ENCODE measurements at regions not wholly inside any gene's neighbourhood (a gene's known extent, or its start where the extent isn't known, plus 50 kb on each side); places are given as distances from the start of the nearest gene placed in this dataset.

DNA sequence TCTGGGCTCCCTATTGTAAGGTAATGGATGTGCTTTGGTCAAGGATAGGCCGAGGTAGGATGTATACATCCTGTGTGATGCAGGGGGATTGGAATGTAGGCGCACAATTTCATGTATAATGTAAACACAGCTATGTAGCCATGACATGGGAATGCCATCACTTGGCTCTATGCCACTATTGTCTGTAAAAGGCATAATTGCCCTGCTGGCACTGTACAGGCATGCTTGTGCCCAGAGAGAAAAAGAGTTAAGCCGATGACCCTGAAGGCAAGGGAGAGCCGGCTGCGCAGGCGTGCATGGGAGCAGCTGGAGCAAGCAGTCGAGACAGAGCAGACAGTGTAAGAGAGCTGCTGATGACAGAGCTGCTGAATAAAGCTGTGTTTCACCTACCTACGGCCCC lies 212.5 kb upstream of the CPHXL start:
- no peak for TF ChIP-seq EZH2 (IDR thresholded peaks at IDR 0.05; ENCODE audit: borderline replicate concordance, insufficient read depth, low read depth, low read length, poor library complexity, severe bottlenecking)
- TF ChIP-seq, protein P1, sequence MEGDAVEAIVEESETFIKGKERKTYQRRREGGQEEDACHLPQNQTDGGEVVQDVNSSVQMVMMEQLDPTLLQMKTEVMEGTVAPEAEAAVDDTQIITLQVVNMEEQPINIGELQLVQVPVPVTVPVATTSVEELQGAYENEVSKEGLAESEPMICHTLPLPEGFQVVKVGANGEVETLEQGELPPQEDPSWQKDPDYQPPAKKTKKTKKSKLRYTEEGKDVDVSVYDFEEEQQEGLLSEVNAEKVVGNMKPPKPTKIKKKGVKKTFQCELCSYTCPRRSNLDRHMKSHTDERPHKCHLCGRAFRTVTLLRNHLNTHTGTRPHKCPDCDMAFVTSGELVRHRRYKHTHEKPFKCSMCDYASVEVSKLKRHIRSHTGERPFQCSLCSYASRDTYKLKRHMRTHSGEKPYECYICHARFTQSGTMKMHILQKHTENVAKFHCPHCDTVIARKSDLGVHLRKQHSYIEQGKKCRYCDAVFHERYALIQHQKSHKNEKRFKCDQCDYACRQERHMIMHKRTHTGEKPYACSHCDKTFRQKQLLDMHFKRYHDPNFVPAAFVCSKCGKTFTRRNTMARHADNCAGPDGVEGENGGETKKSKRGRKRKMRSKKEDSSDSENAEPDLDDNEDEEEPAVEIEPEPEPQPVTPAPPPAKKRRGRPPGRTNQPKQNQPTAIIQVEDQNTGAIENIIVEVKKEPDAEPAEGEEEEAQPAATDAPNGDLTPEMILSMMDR (IDR thresholded peaks at IDR 0.05): no peak

Measured in B cell (primary cell).